Fibroblast of peridontal ligament (primary cell): ENCODE measurements at regions not wholly inside any gene's neighbourhood (a gene's known extent, or its start where the extent isn't known, plus 50 kb on each side); places are given as distances from the start of the nearest gene placed in this dataset.

ENCODE experiments used
- DNase-seq: peaks from one replicate; pipeline ENCODE4 v3.0.0-alpha.2; 2010; ENCODE audit errors: extremely low read depth

GRCh38 chr10:29857843-29858701 lies 201.3 kb downstream of the JCAD start:
- DNase-seq = peak; percentile 86

GRCh38 chr10:29856295-29856694 lies 203.1 kb downstream of the JCAD start:
- no peak for DNase-seq

GRCh38 chr10:29853913-29854312 lies 205.5 kb downstream of the JCAD start:
- no peak for DNase-seq

- no peak for DNase-seq
These were observed 208.1 kb downstream of the JCAD start for GRCh38 chr10:29851241-29851640.

- DNase-seq = no peak
These were observed 209.0 kb downstream of the JCAD start for GRCh38 chr10:29850371-29850770.

- peak; percentile 14 for DNase-seq
These were observed 209.5 kb downstream of the JCAD start for GRCh38 chr10:29849886-29850285.

- peak; percentile 86 for DNase-seq
These were observed 210.1 kb downstream of the JCAD start for GRCh38 chr10:29849126-29849833.

GRCh38 chr10:29846881-29847280 lies 212.1 kb upstream of the SVIL start:
- no peak for DNase-seq

- DNase-seq = no peak
These were observed 210.4 kb upstream of the SVIL start for GRCh38 chr10:29845166-29845565.

GRCh38 chr10:29843143-29843542 lies 208.4 kb upstream of the SVIL start:
- DNase-seq = no peak

- peak; percentile 42 for DNase-seq
These were observed 207.2 kb upstream of the SVIL start for GRCh38 chr10:29841724-29842649.

GRCh38 chr10:29840516-29841276 lies 205.9 kb upstream of the SVIL start:
- no peak for DNase-seq

GRCh38 chr10:29839826-29840515 lies 205.2 kb upstream of the SVIL start:
- DNase-seq = no peak

GRCh38 chr10:29838539-29838938 lies 203.8 kb upstream of the SVIL start:
- no peak for DNase-seq

- no peak for DNase-seq
These were observed 202.8 kb upstream of the SVIL start for GRCh38 chr10:29837586-29837985.

- DNase-seq = no peak
These were observed 201.6 kb upstream of the SVIL start for GRCh38 chr10:29836396-29836795.

GRCh38 chr10:29835055-29835454 lies 200.3 kb upstream of the SVIL start:
- peak; percentile 82 for DNase-seq

- no peak for DNase-seq
These were observed 196.1 kb upstream of the SVIL start for GRCh38 chr10:29830531-29831512.

GRCh38 chr10:29829776-29830175 lies 195.0 kb upstream of the SVIL start:
- no peak for DNase-seq
